IMR-90 (cell line): ENCODE measurements at regions not wholly inside any gene's neighbourhood (a gene's known extent, or its start where the extent isn't known, plus 50 kb on each side); places are given as distances from the start of the nearest gene placed in this dataset.

Experiments
- ATAC-seq: fragments of 200-7000 bp; cut with Tn5 transposase; 2 replicates; pipeline ENCODE4 v1.9.1; 2020; ENCODE audit warnings: low read depth, mild to moderate bottlenecking, moderate library complexity
- BruUV-seq: library from RNA; stranded (reverse); fragments of 400-500 nt; replicated peaks from 2 replicates; lab custom pipeline; 2021; lab: Mats Ljungman, UMichigan
- CTCF ChIA-PET: fragments of 300-600 bp; formaldehyde crosslinking; extraction: SDS; loops from one replicate; lab custom pipeline; 2021; ENCODE audit warnings: antibody characterized with exemption; lab: Yijun Ruan, JAX
- POLR2A ChIA-PET: fragments of 300-600 bp; sonication (Branson Sonifier 250); formaldehyde crosslinking; loops from one replicate; lab custom pipeline; 2022; ENCODE audit warnings: antibody characterized with exemption; ENCODE audit not compliant: unreplicated experiment; lab: Charles Lee
- DNase-seq: peaks from one replicate; pipeline ENCODE4 v3.0.0; 2013
- H2AFZ ChIP-seq: replicated peaks from 2 replicates; pipeline ENCODE3; 2013; ENCODE audit warnings: low read length, mild to moderate bottlenecking; ENCODE audit not compliant: poor library complexity
- H2AK5ac ChIP-seq: 2 replicates; pipeline ENCODE4 v1.6.1; 2013; ENCODE audit warnings: low read depth, low read length, inconsistent platforms
- H2AK9ac ChIP-seq: replicated peaks from 2 replicates; pipeline ENCODE3; 2013; ENCODE audit warnings: mild to moderate bottlenecking, low read depth, low read length, moderate library complexity; ENCODE audit not compliant: poor library complexity
- H2BK120ac ChIP-seq: 2 replicates; pipeline ENCODE4 v1.6.1; 2013; ENCODE audit warnings: low read depth, low read length, inconsistent platforms
- H2BK15ac ChIP-seq: 3 replicates; pipeline ENCODE4 v1.6.1; 2013; ENCODE audit warnings: low read depth, low read length, inconsistent platforms
- H2BK20ac ChIP-seq: 2 replicates; pipeline ENCODE4 v1.6.1; 2013; ENCODE audit warnings: low read depth, mild to moderate bottlenecking, inconsistent platforms, low read length, moderate library complexity
- H2BK5ac ChIP-seq: 2 replicates; pipeline ENCODE4 v1.6.1; 2013; ENCODE audit warnings: mild to moderate bottlenecking, low read depth, low read length, inconsistent platforms; ENCODE audit not compliant: poor library complexity, severe bottlenecking
- H3K14ac ChIP-seq: replicated peaks from 2 replicates; pipeline ENCODE4 v1.6.1; 2013; ENCODE audit warnings: low read depth, low read length, inconsistent platforms
- H3K18ac ChIP-seq: 2 replicates; pipeline ENCODE4 v1.6.1; 2013; ENCODE audit warnings: low read depth, low read length, control low read depth
- H3K23ac ChIP-seq: 2 replicates; pipeline ENCODE4 v1.6.1; 2013; ENCODE audit warnings: low read depth, low read length, inconsistent platforms
- H3K27ac ChIP-seq: 2 replicates; pipeline ENCODE4 v1.5.1; 2013; ENCODE audit warnings: mild to moderate bottlenecking, control low read depth, low read length; ENCODE audit not compliant: insufficient read depth
- H3K27me3 ChIP-seq: 2 replicates; pipeline ENCODE4 v1.6.1; 2013; ENCODE audit warnings: low read length; ENCODE audit not compliant: control insufficient read depth, insufficient read depth
- H3K36me3 ChIP-seq: 2 replicates; pipeline ENCODE4 v1.6.1; 2013; ENCODE audit warnings: low read length, mixed read lengths; ENCODE audit not compliant: control insufficient read depth, insufficient read depth
- H3K4ac ChIP-seq: 2 replicates; pipeline ENCODE4 v1.6.1; 2013; ENCODE audit warnings: low read depth, low read length, inconsistent platforms
- H3K4me1 ChIP-seq: 2 replicates; pipeline ENCODE4 v1.6.1; 2013; ENCODE audit warnings: low read length, mixed read lengths; ENCODE audit not compliant: control insufficient read depth, insufficient read depth
- H3K4me2 ChIP-seq: 2 replicates; pipeline ENCODE4 v1.6.1; 2013; ENCODE audit warnings: low read depth, mild to moderate bottlenecking, control low read depth, low read length, moderate library complexity
- H3K4me3 ChIP-seq: 2 replicates; pipeline ENCODE4 v1.5.1; 2013; ENCODE audit warnings: low read depth, mild to moderate bottlenecking, control low read depth, low read length, moderate library complexity; ENCODE audit not compliant: insufficient read depth
- H3K56ac ChIP-seq: 2 replicates; pipeline ENCODE4 v1.6.1; 2013; ENCODE audit warnings: low read length, inconsistent platforms; ENCODE audit not compliant: insufficient read depth; ENCODE audit errors: extremely low read depth
- H3K79me1 ChIP-seq, 2 experiments: 2 replicates each; pipeline ENCODE4 v1.6.1; 2013; ENCODE audit warnings: low read length in 2 of 2, inconsistent platforms in 1 of 2, low read depth in 1 of 2
- H3K9ac ChIP-seq: 2 replicates; pipeline ENCODE4 v1.6.1; 2013; ENCODE audit warnings: low read depth, low read length, control low read depth
- H3K9me1 ChIP-seq: 2 replicates; pipeline ENCODE4 v1.6.1; 2013; ENCODE audit warnings: low read length, inconsistent platforms; ENCODE audit not compliant: insufficient read depth
- H3K9me3 ChIP-seq: 2 replicates; pipeline ENCODE4 v1.6.1; 2013; ENCODE audit warnings: low read length; ENCODE audit not compliant: control insufficient read depth, insufficient read depth
- H4K20me1 ChIP-seq: 2 replicates; pipeline ENCODE4 v1.6.1; 2013; ENCODE audit warnings: low read length, inconsistent platforms; ENCODE audit not compliant: insufficient read depth
- H4K5ac ChIP-seq: 2 replicates; pipeline ENCODE4 v1.6.1; 2013; ENCODE audit warnings: mild to moderate bottlenecking, low read depth, low read length, control low read depth
- H4K8ac ChIP-seq, 2 experiments: 2 replicates each; pipeline ENCODE4 v1.6.1; 2013; ENCODE audit warnings: low read depth in 2 of 2, low read length in 2 of 2, control low read depth in 1 of 2, inconsistent platforms in 1 of 2
- H4K91ac ChIP-seq: 2 replicates; pipeline ENCODE4 v1.6.1; 2013; ENCODE audit warnings: low read depth, low read length, inconsistent platforms; ENCODE audit not compliant: insufficient read depth
- CEBPB ChIP-seq: IDR thresholded peaks from 2 replicates; pipeline ENCODE4 v1.6.1; 2012; ENCODE audit warnings: low read depth, low read length, improper control_type of control experiment
- MAFK ChIP-seq: IDR thresholded peaks from 2 replicates; pipeline ENCODE4 v1.6.1; 2012; ENCODE audit warnings: low read depth, low read length, improper control_type of control experiment
- MAZ ChIP-seq: IDR thresholded peaks from 2 replicates; pipeline ENCODE4 v1.6.1; 2012; ENCODE audit warnings: low read depth, mild to moderate bottlenecking, low read length, improper control_type of control experiment, moderate library complexity, borderline replicate concordance
- MXI1 ChIP-seq: IDR thresholded peaks from 2 replicates; pipeline ENCODE4 v1.6.1; 2012; ENCODE audit warnings: low read depth, mild to moderate bottlenecking, low read length, moderate library complexity, borderline replicate concordance
- NFE2L2 ChIP-seq: fragments of 150-350 bp; IDR thresholded peaks from 2 replicates; pipeline ENCODE4 v1.6.1; 2016; ENCODE audit warnings: low read depth, mild to moderate bottlenecking, low read length
- POLR2A ChIP-seq: IDR thresholded peaks from 2 replicates; pipeline ENCODE4 v1.6.1; 2012; ENCODE audit warnings: mild to moderate bottlenecking, low read depth, low read length
- RCOR1 ChIP-seq: IDR thresholded peaks from 2 replicates; pipeline ENCODE4 v1.6.1; 2012; ENCODE audit warnings: mild to moderate bottlenecking, low read length, improper control_type of control experiment; ENCODE audit not compliant: insufficient replicate concordance
- SMC3 ChIP-seq: fragments of 150-350 bp; IDR thresholded peaks from 2 replicates; pipeline ENCODE4 v1.6.1; 2016; ENCODE audit warnings: low read depth, mild to moderate bottlenecking, antibody characterized with exemption, low read length, moderate library complexity
- WGBS, 2 experiments: methylation state at CpG; one replicate each; pipeline versions ENCODE4 v1.1.5 to v1.1.7; 2013; ENCODE audit warnings: missing lambda C conversion rate in 2 of 2; ENCODE audit not compliant: insufficient read length in 1 of 2; ENCODE audit errors: extremely low coverage in 2 of 2; 5-methylcytosine and 5-hydroxymethylcytosine counted together
- dilution Hi-C: fragments of 300-500 bp; cut with HindIII; formaldehyde crosslinking; loops from one replicate; pipeline ENCODE4 v1.14.3; 2018; ENCODE audit warnings: low sequenced_read_pairs; ENCODE audit not compliant: unreplicated experiment
- in situ Hi-C: fragments of 300-500 bp; cut with MboI; formaldehyde crosslinking; loops from 3 replicates; pipeline ENCODE4 v1.14.3; 2019; ENCODE audit warnings: low sequenced_read_pairs, inconsistent platforms, mixed read lengths
- intact Hi-C: fragments of 100-400 bp; cut with micrococcal nuclease; formaldehyde crosslinking; loops from 2 replicates; pipeline ENCODE4 v1.10.0; 2022
- TF ChIP-seq, protein P1 (sequence below): conservative IDR thresholded peaks from 2 replicates; pipeline ENCODE4 v1.5.1; 2012; ENCODE audit warnings: mild to moderate bottlenecking, low read depth, low read length, improper control_type of control experiment
- TF ChIP-seq, protein P2 (sequence below): fragments of 150-350 bp; IDR thresholded peaks from 2 replicates; pipeline ENCODE4 v1.6.1; 2016; ENCODE audit warnings: low read depth, mild to moderate bottlenecking, low read length, moderate library complexity, borderline replicate concordance
- TF ChIP-seq, protein P3 (sequence below): fragments of 150-350 bp; IDR thresholded peaks from 2 replicates; pipeline ENCODE4 v1.6.1; 2017; ENCODE audit warnings: mild to moderate bottlenecking, antibody characterized with exemption, low read length, low read depth

GRCh38 chr10:133003188-133003587, 60.8 kb upstream of the CFAP46 start:
- Histone ChIP-seq H3K4ac (no peak overlapping the region), H3K36me3 (no peaks in the 10 kb centered on the region), H3K56ac (no peak overlapping the region), H4K20me1 (no peaks in the 10 kb centered on the region), H4K8ac (no peak overlapping the region), H2BK20ac (no peak overlapping the region), H2BK15ac (no peak overlapping the region), H2BK5ac (no peak overlapping the region), H2AK5ac (no peak overlapping the region), H3K79me1 (no peaks in the 10 kb centered on the region), H3K4me3 (no peak overlapping the region), H2BK120ac (no peak overlapping the region), H4K91ac (no peak overlapping the region), H3K27ac (no peak overlapping the region), H2AK9ac (no peak overlapping the region), H3K4me1 (no peaks in the 10 kb centered on the region), H3K9me3 (no peaks in the 10 kb centered on the region), H2AFZ (no peak overlapping the region), H3K23ac (no peak overlapping the region), H3K14ac (no peak overlapping the region), H3K9me1 (no peaks in the 10 kb centered on the region), H3K4me2 (no peak overlapping the region), H3K18ac (no peak overlapping the region), H4K5ac (no peak overlapping the region), H3K27me3 (peaks cover 6% of the 10 kb centered on the region; the same call in 1 of the 2 replicates), H3K9ac (no peak overlapping the region)
- intact Hi-C loops (no loop called here), in situ Hi-C loops (no loop called here), dilution Hi-C loops (no loop called here)
- ChIA-PET CTCF (no interaction called here), POLR2A (no interaction called here)
- TF ChIP-seq RCOR1 (no peak), CEBPB (no peak), SMC3 (no peak), POLR2A (no peak), MAZ (no peak), NFE2L2 (no peak), MAFK (no peak), MXI1 (no peak)
- TF ChIP-seq, protein P1, sequence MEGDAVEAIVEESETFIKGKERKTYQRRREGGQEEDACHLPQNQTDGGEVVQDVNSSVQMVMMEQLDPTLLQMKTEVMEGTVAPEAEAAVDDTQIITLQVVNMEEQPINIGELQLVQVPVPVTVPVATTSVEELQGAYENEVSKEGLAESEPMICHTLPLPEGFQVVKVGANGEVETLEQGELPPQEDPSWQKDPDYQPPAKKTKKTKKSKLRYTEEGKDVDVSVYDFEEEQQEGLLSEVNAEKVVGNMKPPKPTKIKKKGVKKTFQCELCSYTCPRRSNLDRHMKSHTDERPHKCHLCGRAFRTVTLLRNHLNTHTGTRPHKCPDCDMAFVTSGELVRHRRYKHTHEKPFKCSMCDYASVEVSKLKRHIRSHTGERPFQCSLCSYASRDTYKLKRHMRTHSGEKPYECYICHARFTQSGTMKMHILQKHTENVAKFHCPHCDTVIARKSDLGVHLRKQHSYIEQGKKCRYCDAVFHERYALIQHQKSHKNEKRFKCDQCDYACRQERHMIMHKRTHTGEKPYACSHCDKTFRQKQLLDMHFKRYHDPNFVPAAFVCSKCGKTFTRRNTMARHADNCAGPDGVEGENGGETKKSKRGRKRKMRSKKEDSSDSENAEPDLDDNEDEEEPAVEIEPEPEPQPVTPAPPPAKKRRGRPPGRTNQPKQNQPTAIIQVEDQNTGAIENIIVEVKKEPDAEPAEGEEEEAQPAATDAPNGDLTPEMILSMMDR = no peak
- TF ChIP-seq, protein P2, sequence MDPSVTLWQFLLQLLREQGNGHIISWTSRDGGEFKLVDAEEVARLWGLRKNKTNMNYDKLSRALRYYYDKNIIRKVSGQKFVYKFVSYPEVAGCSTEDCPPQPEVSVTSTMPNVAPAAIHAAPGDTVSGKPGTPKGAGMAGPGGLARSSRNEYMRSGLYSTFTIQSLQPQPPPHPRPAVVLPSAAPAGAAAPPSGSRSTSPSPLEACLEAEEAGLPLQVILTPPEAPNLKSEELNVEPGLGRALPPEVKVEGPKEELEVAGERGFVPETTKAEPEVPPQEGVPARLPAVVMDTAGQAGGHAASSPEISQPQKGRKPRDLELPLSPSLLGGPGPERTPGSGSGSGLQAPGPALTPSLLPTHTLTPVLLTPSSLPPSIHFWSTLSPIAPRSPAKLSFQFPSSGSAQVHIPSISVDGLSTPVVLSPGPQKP = no peak
- TF ChIP-seq, protein P3, sequence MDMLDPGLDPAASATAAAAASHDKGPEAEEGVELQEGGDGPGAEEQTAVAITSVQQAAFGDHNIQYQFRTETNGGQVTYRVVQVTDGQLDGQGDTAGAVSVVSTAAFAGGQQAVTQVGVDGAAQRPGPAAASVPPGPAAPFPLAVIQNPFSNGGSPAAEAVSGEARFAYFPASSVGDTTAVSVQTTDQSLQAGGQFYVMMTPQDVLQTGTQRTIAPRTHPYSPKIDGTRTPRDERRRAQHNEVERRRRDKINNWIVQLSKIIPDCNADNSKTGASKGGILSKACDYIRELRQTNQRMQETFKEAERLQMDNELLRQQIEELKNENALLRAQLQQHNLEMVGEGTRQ = no peak
- WGBS, 2 experiments = 60% methylated on average over 1 of the region's 3 CpGs; no CpG with 5 or more reads in 1 of the 2 experiments
- DNase-seq (no peak), ATAC-seq (no peak)
- no TSS peak for BruUV-seq
